Retinal pigment epithelial cell (primary cell): ENCODE measurements at regions not wholly inside any gene's neighbourhood (a gene's known extent, or its start where the extent isn't known, plus 50 kb on each side); places are given as distances from the start of the nearest gene placed in this dataset.

Experiments
- DNase-seq: peaks from one replicate; pipeline ENCODE4 v3.0.0-alpha.2; 2010; ENCODE audit warnings: low read depth
- H3K4me3 ChIP-seq: 2 replicates; pipeline ENCODE4 v1.5.1; 2011; ENCODE audit warnings: mild to moderate bottlenecking, low read length, control low read depth, moderate library complexity
- CTCF ChIP-seq: conservative IDR thresholded peaks from 2 replicates; pipeline ENCODE4 v1.5.1; 2011; ENCODE audit warnings: low read depth, low read length, control low read depth, inconsistent platforms

GRCh38 chr14:81953419-81953818, 419.8 kb upstream of the SEL1L start:
- TF ChIP-seq CTCF: no peak
- no peak overlapping the region for H3K4me3 ChIP-seq
- DNase-seq: no peak

- DNase-seq: no peak
- no peak for TF ChIP-seq CTCF
- no peak overlapping the region for H3K4me3 ChIP-seq
Observed at GRCh38 chr14:81955123-81955522, 421.5 kb upstream of the SEL1L start.

GRCh38 chr14:81960781-81961180, 427.1 kb upstream of the SEL1L start:
- no peak for TF ChIP-seq CTCF
- no peak for DNase-seq
- H3K4me3 ChIP-seq: no peak overlapping the region

DNA sequence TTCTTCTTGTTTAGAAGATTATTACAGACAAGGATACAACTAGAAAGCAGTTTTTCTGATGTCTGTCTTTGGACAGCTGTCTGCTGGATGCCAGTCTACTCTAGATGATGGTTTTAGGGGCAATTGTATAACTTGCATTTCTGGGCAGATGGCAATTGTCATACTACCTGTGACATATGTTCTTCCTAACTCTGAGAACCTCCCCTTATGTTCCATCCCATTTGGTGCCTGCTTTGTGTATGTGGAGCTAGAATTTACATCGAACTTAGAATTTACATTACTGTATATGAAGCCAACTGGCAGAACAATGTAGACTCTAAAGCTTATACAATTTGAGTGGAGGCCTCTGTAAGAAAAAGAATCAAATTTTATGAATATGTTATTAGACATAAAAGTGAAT, 430.2 kb upstream of the SEL1L start:
- no peak overlapping the region for H3K4me3 ChIP-seq
- DNase-seq: no peak
- no peak for TF ChIP-seq CTCF

DNA sequence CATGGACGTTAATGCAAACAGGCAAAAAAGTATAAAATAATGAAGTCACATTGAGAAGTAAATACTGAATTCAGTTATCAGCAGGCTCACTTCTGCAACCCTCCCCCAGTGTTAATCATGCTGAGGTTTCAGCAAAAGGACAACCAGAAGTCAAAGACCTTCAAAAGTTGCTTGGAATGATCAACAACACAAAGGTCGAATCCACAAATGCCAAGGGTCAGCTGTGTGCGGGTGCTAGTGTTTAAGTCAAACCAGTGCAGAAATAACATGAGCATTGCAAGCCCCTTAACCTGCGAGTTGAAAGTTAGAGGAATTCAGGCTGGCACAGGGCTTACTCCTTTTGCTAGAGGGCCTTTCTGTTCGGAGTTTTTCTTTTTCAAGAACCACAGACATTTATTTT, 436.7 kb upstream of the SEL1L start:
- no peak for DNase-seq
- no peak overlapping the region for H3K4me3 ChIP-seq
- TF ChIP-seq CTCF: no peak

DNA sequence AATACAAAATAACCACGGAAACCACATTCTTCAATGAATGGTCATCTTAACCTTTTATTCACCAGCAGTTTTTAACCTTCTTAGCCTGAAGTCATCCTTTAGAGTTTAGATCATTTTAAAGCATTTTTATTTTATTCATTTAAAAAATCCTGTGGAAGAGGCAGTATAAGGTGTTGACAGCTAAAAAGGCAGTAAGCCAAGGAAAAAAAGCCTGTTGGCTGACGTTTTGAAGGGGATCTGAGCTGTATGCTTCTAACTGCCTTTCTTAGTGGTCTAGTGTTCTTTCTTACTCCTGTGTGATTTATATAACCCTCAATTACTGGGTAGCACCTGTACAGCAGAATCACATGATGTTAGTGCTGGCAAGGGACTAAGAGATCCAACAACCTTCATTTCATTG, 438.3 kb upstream of the SEL1L start:
- no peak overlapping the region for H3K4me3 ChIP-seq
- TF ChIP-seq CTCF: no peak
- no peak for DNase-seq

GRCh38 chr14:81972601-81973000, 438.9 kb upstream of the SEL1L start:
- DNase-seq: no peak
- TF ChIP-seq CTCF: no peak
- H3K4me3 ChIP-seq: no peak overlapping the region
